Heart left ventricle (tissue), 16 donors: ENCODE measurements at regions not wholly inside any gene's neighbourhood (a gene's known extent, or its start where the extent isn't known, plus 50 kb on each side); places are given as distances from the start of the nearest gene placed in this dataset.
"Not testable (repeated sequence)": the region's sequence is repeated elsewhere in the genome, so short reads cannot be mapped to it uniquely, and the experiment has no call there.

Source experiments
- ATAC-seq, 4 donors: fragments of 200-7000 bp; cut with Tn5 transposase; one replicate each; pipeline ENCODE4 v1.9.1; 2020 to 2022; ENCODE audit warnings: moderate library complexity in 4 of 4, mild to moderate bottlenecking in 3 of 4, moderate number of reproducible peaks in 1 of 4
- DNase-seq, 5 donors: peaks; one replicate each; pipeline ENCODE4 v3.0.0-alpha.2; 2020
- H3K27ac ChIP-seq, 12 donors: fragments of 200-600 bp; sonication (generic) in 4 of 12; one replicate each; pipeline versions ENCODE4 v1.5.0 to v1.8.0; 2016 to 2022; ENCODE audit warnings: mild to moderate bottlenecking in 2 of 12
- H3K27me3 ChIP-seq, 9 donors: fragments of 200-600 bp; sonication (generic) in 2 of 9; one replicate each; pipeline versions ENCODE4 v1.5.1 to v1.8.0; 2016 to 2022; ENCODE audit warnings: mild to moderate bottlenecking in 3 of 9
- H3K36me3 ChIP-seq, 9 donors: fragments of 200-600 bp; sonication (generic) in 2 of 9; one replicate each; pipeline versions ENCODE4 v1.5.0 to v1.8.0; 2018 to 2022; ENCODE audit warnings: mild to moderate bottlenecking in 2 of 9
- H3K4me1 ChIP-seq, 12 donors: fragments of 200-600 bp; sonication (generic) in 4 of 12; one replicate each; pipeline versions ENCODE4 v1.5.0 to v1.8.0; 2016 to 2022; ENCODE audit warnings: mild to moderate bottlenecking in 3 of 12
- H3K4me3 ChIP-seq, 12 donors: fragments of 200-600 bp; sonication (generic) in 4 of 12; one replicate each; pipeline versions ENCODE4 v1.5.0 to v1.8.0; 2017 to 2022; ENCODE audit warnings: mild to moderate bottlenecking in 9 of 12, moderate library complexity in 4 of 12
- H3K9me3 ChIP-seq, 12 donors: fragments of 200-600 bp; sonication (generic) in 4 of 12; one replicate each; pipeline versions ENCODE4 v1.5.0 to v1.8.0; 2016 to 2022; ENCODE audit warnings: mild to moderate bottlenecking in 1 of 12
- CTCF ChIP-seq, 12 donors: fragments of 200-600 bp; sonication (generic) in 4 of 12; IDR thresholded peaks; one replicate each; pipeline versions ENCODE4 v1.5.0 to v1.8.0; 2018 to 2022; ENCODE audit warnings: antibody characterized with exemption in 12 of 12, mild to moderate bottlenecking in 5 of 12
- POLR2A ChIP-seq, 2 donors: fragments of 450-650 bp; IDR thresholded peaks; one replicate each; pipeline ENCODE4 v1.6.1; 2017; ENCODE audit warnings: antibody characterized with exemption in 2 of 2, mild to moderate bottlenecking in 2 of 2, moderate library complexity in 2 of 2
- WGBS, 4 donors: extraction: QIAGEN DNeasy Blood & Tissue Kit in 2 of 4; methylation state at CpG; one replicate each; pipeline versions ENCODE4 v1.1.5 to v1.1.7; 2013 to 2018; 5-methylcytosine and 5-hydroxymethylcytosine counted together
- intact Hi-C, 10 donors: fragments of 100-400 bp; cut with DNase I; formaldehyde crosslinking; loops; one replicate each; pipeline versions ENCODE4 v1.11.1 to v1.14.2; 2022
- donor health status: ischemic (EF 13 %, LVEDD 7.1; RV severe dilation, severe dysfunction).
- donor health status: healthy with polysubstance abuse.
- donor health status: DM: no; HTN: yes; CAD: no.
- donor health status: DM: no; HTN: no; CAD: no.
- donor health status: ischemic (EF 25% LVEDD 6.9; RV normal size, moderate dysfunction).
- donor health status: ischemic (EF 25% LVEDD 5.7; RV mildly dilated, moderate dysfunction).
- donor health status: healthy.
- donor health status: DM: yes; HTN: yes; CAD: no.
- donor health status: ischemic (EF 35%, LVEDD 5.7; RV mildly dilated, moderate dysfunction).
- donor health status: nonischemic (EF 11% LVEDD 7.7; RV severe dilation, severe dysfunction).
- donor health status: DM: yes; HTN: yes; CAD: no.
- donor health status: PGD.
- donor health status: ischemic (EF 29% LVEDD 5.4; RV normal size, mild dysfunction).
- donor health status: nonischemic (EF 23%, LVEDD 6.1; RV moderate dilation, normal function).

DNA sequence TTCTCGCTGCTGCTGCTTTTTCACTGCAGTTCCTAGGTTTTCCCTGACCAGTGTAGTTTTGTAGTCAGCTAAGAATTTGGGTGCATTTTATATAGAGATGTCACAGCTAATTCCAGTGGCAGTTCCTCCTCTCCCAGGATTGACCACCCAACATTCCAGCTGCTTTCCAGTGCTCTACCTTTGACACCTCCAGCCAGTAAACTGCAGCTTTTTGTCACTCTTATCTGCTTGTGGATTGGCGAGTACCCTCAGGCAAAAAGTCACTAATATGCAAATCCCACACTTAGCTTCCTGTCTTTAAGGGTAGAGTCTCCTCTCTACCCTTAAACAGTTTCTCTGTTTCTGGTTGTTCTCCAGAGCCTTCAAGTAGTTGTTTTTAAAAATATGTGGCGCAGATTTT is 146.9 kb upstream of the KCNG1 start:
- WGBS, 4 donors, result 71 to 81% (median 75%) methylated on average over 3 of the region's 3 CpGs
- TF ChIP-seq POLR2A (IDR thresholded peaks at IDR 0.05) (no peak), CTCF (IDR thresholded peaks at IDR 0.05) (no peak)
- ATAC-seq, result no peak
- intact Hi-C loops, result no loop called here
- Histone ChIP-seq H3K36me3 (no peaks in the 10 kb centered on the region), H3K4me1 (no peaks in the 10 kb centered on the region), H3K27ac (no peak overlapping the region), H3K9me3 (peaks cover 0 to 16% (median 4%) of the 10 kb centered on the region in 12 donors), H3K4me3 (no peak overlapping the region), H3K27me3 (peaks cover 0 to 39% (median 0%) of the 10 kb centered on the region in 9 donors)
- no peak for DNase-seq

GRCh38 chr20:51167911-51168310 is 145.0 kb upstream of the KCNG1 start:
- WGBS, 4 donors, result 67 to 92% (median 83%) methylated on average over 4 of the region's 4 CpGs
- H3K27ac ChIP-seq, H3K4me1 ChIP-seq, H3K4me3 ChIP-seq, intact Hi-C loops, ATAC-seq, DNase-seq, H3K36me3 ChIP-seq: not testable (repeated sequence)
- H3K9me3 ChIP-seq, result peaks cover 0 to 16% (median 4%) of the 10 kb centered on the region in 12 donors
- peaks cover 0 to 42% (median 0%) of the 10 kb centered on the region in 9 donors for H3K27me3 ChIP-seq

DNA sequence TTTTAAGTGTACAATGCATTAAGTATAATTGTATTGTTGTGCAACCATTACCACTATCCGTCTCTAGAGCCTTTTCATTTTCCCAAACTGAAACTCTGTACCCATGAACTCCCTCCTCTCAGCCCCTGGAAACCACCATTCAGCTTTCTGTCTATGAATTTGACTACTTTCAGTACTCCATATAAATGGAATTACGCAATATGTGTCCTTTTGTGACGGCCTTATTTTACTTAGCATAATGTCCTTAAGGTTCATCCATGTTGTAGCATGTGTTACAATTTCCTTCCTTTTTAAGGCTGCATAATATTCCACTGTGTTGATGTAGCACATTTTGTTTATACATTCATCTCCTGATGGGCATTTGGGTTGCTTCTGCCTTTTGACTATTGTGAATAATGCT is 143.6 kb upstream of the KCNG1 start:
- H3K9me3 ChIP-seq, result peaks cover 0 to 16% (median 4%) of the 10 kb centered on the region in 12 donors
- H3K4me3 ChIP-seq, result no peak overlapping the region
- DNase-seq (no peak), ATAC-seq (no peak)
- TF ChIP-seq CTCF (IDR thresholded peaks at IDR 0.05) (no peak), POLR2A (IDR thresholded peaks at IDR 0.05) (no peak)
- no peaks in the 10 kb centered on the region for H3K36me3 ChIP-seq
- WGBS, 4 donors, result 69 to 86% (median 80%) methylated on average over 3 of the region's 3 CpGs
- H3K27me3 ChIP-seq, result peaks cover 0 to 49% (median 3%) of the 10 kb centered on the region in 9 donors
- no peak overlapping the region for H3K27ac ChIP-seq
- H3K4me1 ChIP-seq, result no peaks in the 10 kb centered on the region
- intact Hi-C loops, result no loop called here

- no peaks in the 10 kb centered on the region for H3K4me1 ChIP-seq
- no peak for DNase-seq
- no peak overlapping the region for H3K4me3 ChIP-seq
- TF ChIP-seq POLR2A (IDR thresholded peaks at IDR 0.05) (no peak), CTCF (IDR thresholded peaks at IDR 0.05) (no peak)
- H3K27ac ChIP-seq, result no peak overlapping the region
- intact Hi-C loops, result no loop called here
- WGBS, 4 donors, result 73 to 86% (median 77%) methylated on average over 9 of the region's 9 CpGs
- no peaks in the 10 kb centered on the region for H3K36me3 ChIP-seq
- H3K27me3 ChIP-seq, result peaks cover 0 to 57% (median 5%) of the 10 kb centered on the region in 9 donors
- peaks cover 0 to 14% (median 4%) of the 10 kb centered on the region in 12 donors for H3K9me3 ChIP-seq
- no peak for ATAC-seq
Measured at GRCh38 chr20:51165131-51165530, 142.2 kb upstream of the KCNG1 start.

- WGBS, 4 donors, result 85 to 91% (median 90%) methylated on average over 1 to 2 of the region's 2 CpGs
- no peak for DNase-seq
- H3K9me3 ChIP-seq, result peaks cover 0 to 11% (median 3%) of the 10 kb centered on the region in 12 donors
Measured at GRCh38 chr20:51164731-51165130, 141.8 kb upstream of the KCNG1 start.

More at GRCh38 chr20:51164731-51165130, 141.8 kb upstream of the KCNG1 start:
- no peak for ATAC-seq
- peaks cover 0 to 59% (median 8%) of the 10 kb centered on the region in 9 donors for H3K27me3 ChIP-seq
- no peaks in the 10 kb centered on the region for H3K4me1 ChIP-seq
- no peak overlapping the region for H3K27ac ChIP-seq
- H3K4me3 ChIP-seq, result no peak overlapping the region
- intact Hi-C loops, result no loop called here
- no peak for TF ChIP-seq CTCF (IDR thresholded peaks at IDR 0.05)
- TF ChIP-seq POLR2A (IDR thresholded peaks at IDR 0.05), result no peak
- no peaks in the 10 kb centered on the region for H3K36me3 ChIP-seq
